ENCODE measurements at regions not wholly inside any gene's neighbourhood (a gene's known extent, or its start where the extent isn't known, plus 50 kb on each side); places are given as distances from the start of the nearest gene placed in this dataset.
"Not testable (repeated sequence)": the region's sequence is repeated elsewhere in the genome, so short reads cannot be mapped to it uniquely, and the experiment has no call there.

DNA sequence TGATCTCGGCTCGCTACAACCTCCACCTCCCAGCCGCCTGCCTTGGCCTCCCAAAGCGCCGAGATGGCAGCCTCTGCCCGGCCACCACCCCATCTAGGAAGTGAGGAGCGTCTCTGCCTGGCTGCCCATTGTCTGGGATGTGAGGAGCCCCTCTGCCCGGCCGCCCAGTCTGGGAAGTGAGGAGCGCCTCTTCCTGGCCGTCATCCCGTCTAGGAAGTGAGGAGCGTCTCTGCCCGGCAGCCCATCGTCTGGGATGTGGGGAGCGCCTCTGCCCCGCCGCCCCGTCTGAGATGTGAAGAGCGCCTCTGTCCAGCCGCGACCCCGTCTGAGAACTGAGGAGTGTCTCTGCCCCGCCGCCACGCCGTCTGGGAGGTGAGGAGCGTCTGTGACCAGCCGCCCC is 52.9 kb upstream of the WDR11 start:
- not testable (repeated sequence) for TF ChIP-seq POLR2A (IDR thresholded peaks at IDR 0.05)
- TF ChIP-seq, protein P1, sequence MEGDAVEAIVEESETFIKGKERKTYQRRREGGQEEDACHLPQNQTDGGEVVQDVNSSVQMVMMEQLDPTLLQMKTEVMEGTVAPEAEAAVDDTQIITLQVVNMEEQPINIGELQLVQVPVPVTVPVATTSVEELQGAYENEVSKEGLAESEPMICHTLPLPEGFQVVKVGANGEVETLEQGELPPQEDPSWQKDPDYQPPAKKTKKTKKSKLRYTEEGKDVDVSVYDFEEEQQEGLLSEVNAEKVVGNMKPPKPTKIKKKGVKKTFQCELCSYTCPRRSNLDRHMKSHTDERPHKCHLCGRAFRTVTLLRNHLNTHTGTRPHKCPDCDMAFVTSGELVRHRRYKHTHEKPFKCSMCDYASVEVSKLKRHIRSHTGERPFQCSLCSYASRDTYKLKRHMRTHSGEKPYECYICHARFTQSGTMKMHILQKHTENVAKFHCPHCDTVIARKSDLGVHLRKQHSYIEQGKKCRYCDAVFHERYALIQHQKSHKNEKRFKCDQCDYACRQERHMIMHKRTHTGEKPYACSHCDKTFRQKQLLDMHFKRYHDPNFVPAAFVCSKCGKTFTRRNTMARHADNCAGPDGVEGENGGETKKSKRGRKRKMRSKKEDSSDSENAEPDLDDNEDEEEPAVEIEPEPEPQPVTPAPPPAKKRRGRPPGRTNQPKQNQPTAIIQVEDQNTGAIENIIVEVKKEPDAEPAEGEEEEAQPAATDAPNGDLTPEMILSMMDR (IDR thresholded peaks at IDR 0.05), result not testable (repeated sequence)
